Astrocyte (in vitro differentiated cells and primary cell): ENCODE measurements at regions not wholly inside any gene's neighbourhood (a gene's known extent, or its start where the extent isn't known, plus 50 kb on each side); places are given as distances from the start of the nearest gene placed in this dataset.

Source experiments
- DNase-seq: peaks from one replicate; pipeline ENCODE4 v3.0.0-alpha.2; 2010; ENCODE audit warnings: low read depth
- FAIRE-seq: peaks from 2 replicates; lab custom pipeline; 2011; peaks lifted over from hg19 to GRCh38; lab: Jason Lieb, UNC
- H2AFZ ChIP-seq: 2 replicates; pipeline ENCODE4 v1.6.0; 2012; ENCODE audit warnings: low read depth, low read length, inconsistent platforms
- H3K27ac ChIP-seq: 2 replicates; pipeline ENCODE4 v1.5.1; 2011; ENCODE audit warnings: low read depth, low read length, inconsistent platforms
- H3K27me3 ChIP-seq: 2 replicates; pipeline ENCODE4 v1.6.0; 2011; ENCODE audit warnings: low read length, inconsistent platforms; ENCODE audit not compliant: insufficient read depth
- H3K36me3 ChIP-seq: 2 replicates; pipeline ENCODE4 v1.5.1; 2011; ENCODE audit warnings: low read length, inconsistent platforms; ENCODE audit not compliant: insufficient read depth
- H3K4me1 ChIP-seq: 2 replicates; pipeline ENCODE4 v1.5.1; 2011; ENCODE audit warnings: low read length, inconsistent platforms; ENCODE audit not compliant: insufficient read depth
- H3K4me2 ChIP-seq: 2 replicates; pipeline ENCODE4 v1.6.0; 2012; ENCODE audit warnings: low read length, inconsistent platforms
- H3K4me3 ChIP-seq: 2 replicates; pipeline ENCODE4 v1.5.1; 2011; ENCODE audit warnings: low read depth, mild to moderate bottlenecking, low read length, inconsistent platforms; ENCODE audit not compliant: insufficient read depth
- H3K79me2 ChIP-seq: 2 replicates; pipeline ENCODE4 v1.6.0; 2012; ENCODE audit warnings: mild to moderate bottlenecking, low read length, inconsistent platforms; ENCODE audit not compliant: insufficient read depth
- H3K9ac ChIP-seq: 2 replicates; pipeline ENCODE4 v1.6.0; 2012; ENCODE audit warnings: mild to moderate bottlenecking, low read length, inconsistent platforms
- H3K9me3 ChIP-seq: 2 replicates; pipeline ENCODE4 v1.5.1; 2012; ENCODE audit warnings: low read depth, mild to moderate bottlenecking, low read length, inconsistent platforms; ENCODE audit not compliant: insufficient read depth
- H4K20me1 ChIP-seq: 2 replicates; pipeline ENCODE4 v1.6.0; 2012; ENCODE audit warnings: low read length, inconsistent platforms; ENCODE audit not compliant: insufficient read depth
- H3K27ac Mint-ChIP-seq: one replicate; pipeline ENCODE4 v1.8.0; 2021; ENCODE audit warnings: mild to moderate bottlenecking, mixed read lengths; ENCODE audit not compliant: unreplicated experiment
- H3K27me3 Mint-ChIP-seq: one replicate; pipeline ENCODE4 v1.8.0; 2021; ENCODE audit warnings: low read depth, mixed read lengths; ENCODE audit not compliant: unreplicated experiment
- H3K36me3 Mint-ChIP-seq: one replicate; pipeline ENCODE4 v1.8.0; 2021; ENCODE audit warnings: low read depth, mixed read lengths; ENCODE audit not compliant: unreplicated experiment
- H3K4me1 Mint-ChIP-seq: one replicate; pipeline ENCODE4 v1.8.0; 2021; ENCODE audit warnings: low read depth, mixed read lengths; ENCODE audit not compliant: unreplicated experiment
- H3K4me3 Mint-ChIP-seq: one replicate; pipeline ENCODE4 v1.8.0; 2021; ENCODE audit warnings: mild to moderate bottlenecking, moderate library complexity, mixed read lengths; ENCODE audit not compliant: unreplicated experiment
- H3K9me3 Mint-ChIP-seq: one replicate; pipeline ENCODE4 v1.8.0; 2021; ENCODE audit warnings: mild to moderate bottlenecking, mixed read lengths; ENCODE audit not compliant: unreplicated experiment
- CTCF ChIP-seq: IDR thresholded peaks from 2 replicates; pipeline ENCODE4 v1.5.1; 2011; ENCODE audit warnings: low read depth, mild to moderate bottlenecking, inconsistent platforms, low read length, moderate library complexity; ENCODE audit not compliant: insufficient read depth
- EZH2 ChIP-seq: IDR thresholded peaks from 2 replicates; pipeline ENCODE4 v1.6.1; 2012; ENCODE audit warnings: mild to moderate bottlenecking, low read length, inconsistent platforms; ENCODE audit not compliant: insufficient read depth

- Histone ChIP-seq H3K9ac (no peak overlapping the region), H3K4me1 (no peaks in the 10 kb centered on the region), H3K27me3 (peaks cover 23% of the 10 kb centered on the region), H3K4me2 (no peak overlapping the region), H4K20me1 (no peaks in the 10 kb centered on the region), H3K79me2 (no peaks in the 10 kb centered on the region), H2AFZ (no peak overlapping the region), H3K36me3 (no peaks in the 10 kb centered on the region), H3K9me3 (peaks cover 4% of the 10 kb centered on the region), H3K27ac (no peak overlapping the region), H3K4me3 (no peak overlapping the region)
- no peak overlapping the region for H3K27ac Mint-ChIP-seq
- TF ChIP-seq CTCF (no peak), EZH2 (no peak)
- FAIRE-seq (no peak), DNase-seq (no peak)
- peaks cover 51% of the 10 kb centered on the region for H3K27me3 Mint-ChIP-seq
- H3K9me3 Mint-ChIP-seq: peaks cover 5% of the 10 kb centered on the region
- H3K4me1 Mint-ChIP-seq: peaks cover 6% of the 10 kb centered on the region
- no peaks in the 10 kb centered on the region for H3K36me3 Mint-ChIP-seq
- H3K4me3 Mint-ChIP-seq: no peak overlapping the region
Measured at GRCh38 chr17:77577491-77577890, 381.0 kb upstream of the TNRC6C start.

- Histone ChIP-seq H3K27ac (no peak overlapping the region), H3K4me1 (no peaks in the 10 kb centered on the region), H3K9me3 (peaks cover 4% of the 10 kb centered on the region), H3K4me2 (no peak overlapping the region), H3K36me3 (no peaks in the 10 kb centered on the region), H4K20me1 (no peaks in the 10 kb centered on the region), H3K79me2 (no peaks in the 10 kb centered on the region), H3K9ac (no peak overlapping the region), H3K4me3 (no peak overlapping the region), H3K27me3 (peaks cover 15% of the 10 kb centered on the region), H2AFZ (no peak overlapping the region)
- peaks cover 6% of the 10 kb centered on the region for H3K4me1 Mint-ChIP-seq
- peaks cover 35% of the 10 kb centered on the region for H3K27me3 Mint-ChIP-seq
- no peak overlapping the region for H3K4me3 Mint-ChIP-seq
- FAIRE-seq (no peak), DNase-seq (no peak)
- peaks cover 5% of the 10 kb centered on the region for H3K9me3 Mint-ChIP-seq
- no peaks in the 10 kb centered on the region for H3K36me3 Mint-ChIP-seq
- no peak for TF ChIP-seq EZH2
- no peak for TF ChIP-seq CTCF
- no peak overlapping the region for H3K27ac Mint-ChIP-seq
Measured at GRCh38 chr17:77579131-77579530, 379.4 kb upstream of the TNRC6C start.

GRCh38 chr17:77579682-77580081 is 378.8 kb upstream of the TNRC6C start:
- H3K4me1 ChIP-seq: no peaks in the 10 kb centered on the region
- H3K4me3 Mint-ChIP-seq: no peak overlapping the region
- H3K4me2 ChIP-seq: no peak overlapping the region
- FAIRE-seq (no peak), DNase-seq (no peak)
- H3K79me2 ChIP-seq: no peaks in the 10 kb centered on the region
- peaks cover 31% of the 10 kb centered on the region for H3K27me3 Mint-ChIP-seq
- H3K27ac Mint-ChIP-seq: no peak overlapping the region
- no peaks in the 10 kb centered on the region for H4K20me1 ChIP-seq
- no peaks in the 10 kb centered on the region for H3K36me3 ChIP-seq
- H3K9me3 ChIP-seq: peaks cover 4% of the 10 kb centered on the region
- peaks cover 12% of the 10 kb centered on the region for H3K27me3 ChIP-seq
- no peak overlapping the region for H2AFZ ChIP-seq
- H3K36me3 Mint-ChIP-seq: no peaks in the 10 kb centered on the region
- no peak for TF ChIP-seq EZH2
- no peak for TF ChIP-seq CTCF
- H3K9ac ChIP-seq: no peak overlapping the region
- H3K4me1 Mint-ChIP-seq: peaks cover 6% of the 10 kb centered on the region
- H3K27ac ChIP-seq: no peak overlapping the region
- H3K9me3 Mint-ChIP-seq: peaks cover 5% of the 10 kb centered on the region
- no peak overlapping the region for H3K4me3 ChIP-seq
